GM12878 (cell line): ENCODE measurements at regions not wholly inside any gene's neighbourhood (a gene's known extent, or its start where the extent isn't known, plus 50 kb on each side); places are given as distances from the start of the nearest gene placed in this dataset.

Experiments
- ATAC-seq: fragments of 200-7000 bp; cut with Tn5 transposase; 3 replicates; pipeline ENCODE4 v1.9.1; 2020; ENCODE audit warnings: mild to moderate bottlenecking, moderate library complexity
- BruUV-seq: library from RNA; stranded (reverse); fragments of 400-500 nt; replicated peaks from 2 replicates; lab custom pipeline; 2021; lab: Mats Ljungman, UMichigan
- CTCF ChIA-PET: fragments of 300-600 bp; sonication (Branson Sonifier 250); formaldehyde crosslinking; extraction: SDS; loops from one replicate; lab custom pipeline; 2021; ENCODE audit warnings: inconsistent platforms; lab: Yijun Ruan, JAX
- POLR2A ChIA-PET: fragments of 350-600 bp; formaldehyde crosslinking; extraction: SDS; loops from one replicate; lab custom pipeline; 2021; ENCODE audit warnings: inconsistent platforms; lab: Charles Lee
- RAD21 ChIA-PET: fragments of 300-600 bp; sonication (Branson Sonifier 250); formaldehyde crosslinking; loops from one replicate; lab custom pipeline; 2023; ENCODE audit warnings: antibody characterized with exemption; ENCODE audit not compliant: unreplicated experiment; lab: Charles Lee
- SMC1A ChIA-PET: fragments of 300-600 bp; sonication (Branson Sonifier 250); formaldehyde crosslinking; loops from one replicate; lab custom pipeline; 2023; ENCODE audit not compliant: unreplicated experiment, uncharacterized antibody; lab: Charles Lee
- DNase-seq: peaks from one replicate; pipeline ENCODE4 v3.0.0-alpha.2; 2011; ENCODE audit warnings: low read depth, low spot score
- FAIRE-seq: peaks from 3 replicates; lab custom pipeline; 2011; peaks lifted over from hg19 to GRCh38; lab: Jason Lieb, UNC
- H2AFZ ChIP-seq: 2 replicates; pipeline ENCODE4 v1.6.0; 2011; ENCODE audit warnings: low read depth, low read length, control low read depth; ENCODE audit not compliant: control insufficient read depth
- H3K27ac ChIP-seq: 2 replicates; pipeline ENCODE4 v1.5.1; 2011; ENCODE audit warnings: control low read depth; ENCODE audit not compliant: control insufficient read depth, insufficient read depth
- H3K27me3 ChIP-seq, 2 experiments: replicated peaks in 1 of 2; 2 replicates each; pipeline versions ENCODE4 v1.6.0 to v1.6.1; 2011; ENCODE audit warnings: low read length in 1 of 2; ENCODE audit not compliant: control insufficient read depth in 2 of 2, insufficient read depth in 2 of 2
- H3K36me3 ChIP-seq, 2 experiments: 2 replicates each; pipeline ENCODE4 v1.5.1; 2011; ENCODE audit warnings: low read length in 1 of 2; ENCODE audit not compliant: control insufficient read depth in 2 of 2, insufficient read depth in 2 of 2
- H3K4me1 ChIP-seq: 2 replicates; pipeline ENCODE4 v1.6.1; 2011; ENCODE audit warnings: mild to moderate bottlenecking, low read length, moderate library complexity, mixed read lengths; ENCODE audit not compliant: control insufficient read depth, insufficient read depth
- H3K4me2 ChIP-seq: 2 replicates; pipeline ENCODE4 v1.6.0; 2011; ENCODE audit warnings: control low read depth; ENCODE audit not compliant: control insufficient read depth, insufficient read depth
- H3K4me3 ChIP-seq: fragments of 200-600 bp; sonication (generic); 2 replicates; pipeline ENCODE4 v1.5.1; 2016
- H3K79me2 ChIP-seq: 2 replicates; pipeline ENCODE4 v1.6.0; 2011; ENCODE audit warnings: low read length; ENCODE audit not compliant: control insufficient read depth, insufficient read depth
- H3K9ac ChIP-seq: 2 replicates; pipeline ENCODE4 v1.8.0; 2011; ENCODE audit warnings: low read length, control low read depth, mixed read lengths; ENCODE audit not compliant: control insufficient read depth, insufficient read depth
- H3K9me3 ChIP-seq: replicated peaks from 3 replicates; pipeline ENCODE4 v1.5.1; 2011; ENCODE audit warnings: mild to moderate bottlenecking, low read length; ENCODE audit not compliant: control insufficient read depth, insufficient read depth
- H4K20me1 ChIP-seq: 2 replicates; pipeline ENCODE4 v1.6.0; 2011; ENCODE audit not compliant: control insufficient read depth, insufficient read depth
- ATF2 ChIP-seq: IDR thresholded peaks from 2 replicates; pipeline ENCODE4 v1.6.1; 2012; ENCODE audit warnings: low read length, inconsistent platforms
- BCL3 ChIP-seq: IDR thresholded peaks from 2 replicates; pipeline ENCODE4 v1.6.1; 2011; ENCODE audit warnings: borderline replicate concordance, low read depth, mild to moderate bottlenecking, moderate library complexity, low read length; ENCODE audit not compliant: insufficient read depth, poor library complexity, severe bottlenecking
- CHD4 ChIP-seq: fragments of 200-600 bp; sonication (generic); IDR thresholded peaks from 2 replicates; pipeline ENCODE4 v1.6.1; 2016; ENCODE audit warnings: mild to moderate bottlenecking
- FOS ChIP-seq: IDR thresholded peaks from 3 replicates; pipeline ENCODE4 v1.6.1; 2011; ENCODE audit warnings: borderline replicate concordance; ENCODE audit not compliant: insufficient read length; ENCODE audit errors: extremely low read depth
- HDAC2 ChIP-seq: fragments of 200-600 bp; sonication (generic); IDR thresholded peaks from 2 replicates; pipeline ENCODE4 v1.6.1; 2017
- HDGF ChIP-seq: fragments of 450-650 bp; IDR thresholded peaks from 2 replicates; pipeline ENCODE4 v1.6.1; 2016; ENCODE audit warnings: antibody characterized with exemption
- MAX ChIP-seq: IDR thresholded peaks from 2 replicates; pipeline ENCODE4 v1.6.1; 2012; ENCODE audit warnings: low read depth, low read length, improper control_type of control experiment
- RFX5 ChIP-seq: IDR thresholded peaks from 2 replicates; pipeline ENCODE4 v1.6.1; 2011; ENCODE audit warnings: low read depth, low read length, improper control_type of control experiment
- SIN3A ChIP-seq: IDR thresholded peaks from 2 replicates; pipeline ENCODE4 v1.6.1; 2012; ENCODE audit warnings: low read depth, low read length, improper control_type of control experiment
- WRNIP1 ChIP-seq: IDR thresholded peaks from 2 replicates; pipeline ENCODE4 v1.6.1; 2011; ENCODE audit warnings: low read depth, low read length, improper control_type of control experiment, borderline replicate concordance
- WGBS: methylation state at CpG from one replicate; pipeline ENCODE4 v1.1.6; 2016; ENCODE audit warnings: low lambda C conversion rate; ENCODE audit not compliant: insufficient replicate concordance, insufficient coverage; ENCODE audit errors: missing lambda C conversion rate; 5-methylcytosine and 5-hydroxymethylcytosine counted together
- in situ Hi-C: fragments of 300-500 bp; cut with MboI; formaldehyde crosslinking; loops from 9 replicates; pipeline ENCODE4 v1.14.3; 2018; ENCODE audit warnings: mixed read lengths
- intact Hi-C: fragments of 100-400 bp; cut with micrococcal nuclease; formaldehyde crosslinking; loops from one replicate; pipeline ENCODE4 v1.14.2; 2022; ENCODE audit not compliant: unreplicated experiment

GRCh38 chr2:128600581-128601297 lies 282.1 kb upstream of the HS6ST1 start (continued):
- no peak for TF ChIP-seq CHD4

- intact Hi-C loops = no loop called here
- 24% methylated on average over 16 of the region's 16 CpGs for WGBS
- TF ChIP-seq RFX5 = no peak
- TF ChIP-seq BCL3 = no peak
- TF ChIP-seq HDGF = no peak
- TF ChIP-seq ATF2 = no peak
- no peak for TF ChIP-seq MAX
- TF ChIP-seq HDAC2 = no peak
- TF ChIP-seq WRNIP1 = no peak
- TF ChIP-seq SIN3A = no peak
- TF ChIP-seq CHD4 = no peak
- no peak for TF ChIP-seq FOS
- TF ChIP-seq, all 136 proteins: peak for 0
- H3K4me2 ChIP-seq = no peak overlapping the region
- no peak overlapping the region for H3K27ac ChIP-seq
- no peaks in the 10 kb centered on the region for H3K79me2 ChIP-seq
- no peaks in the 10 kb centered on the region for H3K4me1 ChIP-seq
- in situ Hi-C loops = no loop called here
- H3K27me3 ChIP-seq = peaks cover 0 to 2% of the 10 kb centered on the region in 2 experiments; a peak in 1 of 4 replicates
- no peaks in the 10 kb centered on the region for H4K20me1 ChIP-seq
- no peak for ATAC-seq
- SMC1A ChIA-PET = no interaction called here
- no peak for DNase-seq
- POLR2A ChIA-PET = no interaction called here
- no peaks in the 10 kb centered on the region for H3K36me3 ChIP-seq
- no peak overlapping the region for H2AFZ ChIP-seq
- BruUV-seq = no TSS peak
- no peak overlapping the region for H3K4me3 ChIP-seq
- no peaks in the 10 kb centered on the region for H3K9me3 ChIP-seq
- RAD21 ChIA-PET = no interaction called here
- no peak for FAIRE-seq
- H3K9ac ChIP-seq = no peak overlapping the region
- CTCF ChIA-PET = no interaction called here
Measured at GRCh38 chr2:128601298-128602037, 282.8 kb upstream of the HS6ST1 start.
